GM21390 (cell line): ENCODE measurements at regions not wholly inside any gene's neighbourhood (a gene's known extent, or its start where the extent isn't known, plus 50 kb on each side); places are given as distances from the start of the nearest gene placed in this dataset.
"Not testable (repeated sequence)": the region's sequence is repeated elsewhere in the genome, so short reads cannot be mapped to it uniquely, and the experiment has no call there.

ENCODE experiments used
- ATAC-seq: cut with Tn5 transposase; IDR thresholded peaks from one replicate; pipeline ENCODE4 v1.9.1; 2021; ENCODE audit not compliant: unreplicated experiment

DNA sequence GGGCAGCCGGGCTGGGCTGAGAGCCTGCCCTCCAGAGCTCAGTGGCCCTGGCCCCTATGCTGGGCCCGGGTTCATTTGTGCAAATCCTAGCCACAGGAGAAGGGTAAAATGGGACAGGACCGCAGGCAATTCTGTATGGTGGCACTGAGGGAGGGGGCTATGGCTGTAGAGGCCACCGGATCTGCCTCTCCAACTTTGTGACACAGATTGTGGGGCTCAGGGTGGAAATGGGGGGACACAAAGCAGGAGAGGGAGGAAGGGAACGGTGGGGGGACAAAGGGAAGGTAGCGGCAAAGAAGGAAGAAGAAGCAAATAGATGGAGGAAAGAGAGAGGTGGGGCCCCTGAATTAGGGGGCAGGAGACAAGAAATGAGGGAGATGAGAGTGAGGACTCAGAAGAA, 201.1 kb downstream of the SMAD2 start:
- ATAC-seq, result no peak

DNA sequence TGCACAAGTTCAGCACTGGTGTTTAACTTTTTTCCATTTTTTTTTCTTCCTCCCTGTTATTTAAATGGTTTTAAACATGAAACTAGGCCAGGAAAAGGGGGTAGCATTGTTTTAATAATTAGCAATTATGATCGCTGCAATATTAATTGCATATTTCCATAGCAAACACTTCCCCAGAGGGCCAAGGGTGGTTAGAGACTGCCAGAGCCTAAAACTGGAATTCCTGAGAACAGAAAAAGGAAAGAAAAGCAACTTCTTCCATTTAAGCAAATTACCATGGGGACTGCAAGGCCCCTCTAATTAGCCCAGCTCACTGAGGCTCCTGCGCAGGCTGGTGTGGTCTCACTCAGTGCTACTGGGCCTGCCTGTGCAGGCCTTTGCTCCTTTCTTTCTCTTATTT, 201.5 kb downstream of the SMAD2 start:
- ATAC-seq, result no peak

DNA sequence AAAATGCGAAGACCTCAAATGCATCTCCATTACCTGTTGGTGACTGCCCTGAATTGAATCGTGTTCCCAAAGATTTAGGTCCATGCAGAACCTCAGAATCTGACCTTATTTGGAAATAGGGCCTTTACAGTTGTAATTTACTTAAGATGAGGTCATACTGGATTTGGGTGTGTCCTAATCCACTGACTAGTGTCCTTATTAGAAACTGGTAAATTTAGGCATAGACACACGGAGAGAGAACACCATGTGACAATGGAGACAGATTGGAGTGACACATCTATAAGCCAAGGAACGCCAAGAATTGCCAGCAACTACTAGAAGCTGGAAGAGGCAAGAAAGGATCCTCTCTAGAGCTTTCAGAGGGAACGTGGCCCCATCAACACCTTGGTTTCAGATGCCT, 203.1 kb downstream of the SMAD2 start:
- ATAC-seq, result no peak

DNA sequence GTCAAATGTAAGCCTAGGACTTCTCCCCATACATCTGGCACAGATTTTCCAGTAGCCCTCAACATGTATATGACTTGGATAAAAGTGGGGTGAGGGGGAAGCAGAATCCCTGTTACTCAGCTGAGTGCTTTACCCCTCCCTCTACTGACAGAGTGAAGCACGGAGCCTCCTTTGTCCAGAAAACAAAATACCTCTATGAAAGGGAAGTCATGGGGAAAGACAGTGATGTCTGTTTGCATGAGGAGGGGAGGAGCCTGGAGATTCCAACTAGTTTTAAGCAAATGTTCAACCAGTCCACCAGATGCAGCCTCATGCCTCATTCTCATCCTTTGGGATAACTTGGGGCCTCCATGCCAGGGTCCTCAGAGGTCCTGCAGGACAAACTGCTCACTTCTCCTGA, 203.9 kb downstream of the SMAD2 start:
- no peak for ATAC-seq

DNA sequence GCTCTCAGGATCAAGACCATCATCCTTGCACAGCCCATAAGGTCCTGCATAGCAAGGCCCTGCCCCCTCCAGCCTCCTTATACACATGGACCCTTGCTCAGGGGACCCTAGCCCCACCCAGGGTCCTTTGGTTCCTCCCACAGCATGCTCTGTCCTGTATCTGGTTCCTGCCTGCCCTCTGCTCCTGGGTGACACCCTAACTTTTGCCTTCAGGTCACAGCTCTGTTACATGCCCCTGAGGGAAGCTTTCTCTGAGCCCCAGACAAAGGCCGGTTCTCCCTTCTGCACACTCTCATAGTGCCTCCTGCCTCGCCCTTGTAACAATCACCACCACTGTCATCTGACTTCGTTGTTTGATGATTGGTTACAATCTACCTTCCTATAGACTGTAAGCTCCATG, 204.8 kb downstream of the SMAD2 start:
- no peak for ATAC-seq

DNA sequence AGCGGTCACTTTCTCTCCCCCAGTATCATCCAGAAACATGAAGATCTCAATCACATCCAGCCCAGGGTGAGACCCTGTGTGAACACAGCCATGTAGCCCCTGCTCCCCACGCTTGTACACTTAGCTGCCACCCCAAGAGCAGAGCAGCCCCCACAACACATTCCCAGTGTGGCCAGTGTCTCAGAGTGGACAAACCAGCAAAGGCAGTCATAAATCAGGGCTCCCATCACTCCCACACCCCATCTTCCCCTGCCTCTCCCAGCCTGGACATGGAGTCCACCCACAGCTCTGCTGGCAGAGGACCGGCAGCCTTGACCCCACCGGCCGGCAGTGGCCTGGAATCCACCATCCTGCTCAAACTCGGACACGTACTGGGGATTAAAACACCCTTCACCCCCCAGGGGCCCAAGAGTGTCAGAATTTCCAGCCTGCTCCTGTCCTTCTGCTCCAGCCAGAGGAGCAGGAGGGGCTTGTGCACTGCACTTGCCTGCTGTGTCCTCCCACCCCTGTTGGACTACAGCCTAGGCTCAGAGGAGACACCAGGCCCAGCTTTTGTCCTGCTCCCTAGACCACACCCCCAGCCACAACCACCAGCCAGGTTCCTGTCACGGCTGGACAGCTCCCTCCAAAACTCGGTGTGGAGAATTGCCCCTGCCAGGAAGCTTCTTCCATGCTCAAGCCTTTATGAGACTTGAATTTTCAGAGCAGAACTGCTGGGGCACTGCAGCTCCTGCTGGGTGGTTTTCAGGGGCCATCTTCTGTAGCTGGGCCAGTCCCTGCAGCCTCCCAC, 206.1 kb downstream of the SMAD2 start:
- no peak for ATAC-seq

DNA sequence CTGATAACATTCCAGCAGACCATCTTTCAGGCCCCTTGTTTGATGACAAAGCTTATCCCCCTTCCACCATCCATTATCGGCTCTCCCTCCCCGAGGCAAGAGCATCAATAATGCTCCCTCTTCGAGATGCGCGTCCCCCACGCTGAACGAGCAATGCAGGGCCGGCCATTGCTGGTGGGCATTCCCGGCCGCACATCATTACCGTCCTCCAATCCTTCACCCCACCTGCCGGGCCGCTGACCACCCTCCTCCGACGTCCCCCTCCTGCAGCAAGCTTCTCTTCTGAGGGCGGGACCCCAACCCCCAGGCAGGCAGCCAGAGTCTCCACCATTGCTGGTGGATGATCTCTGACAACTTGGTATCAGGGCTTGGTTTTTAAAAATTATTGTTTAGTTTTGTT, 208.6 kb downstream of the SMAD2 start:
- ATAC-seq, result no peak

DNA sequence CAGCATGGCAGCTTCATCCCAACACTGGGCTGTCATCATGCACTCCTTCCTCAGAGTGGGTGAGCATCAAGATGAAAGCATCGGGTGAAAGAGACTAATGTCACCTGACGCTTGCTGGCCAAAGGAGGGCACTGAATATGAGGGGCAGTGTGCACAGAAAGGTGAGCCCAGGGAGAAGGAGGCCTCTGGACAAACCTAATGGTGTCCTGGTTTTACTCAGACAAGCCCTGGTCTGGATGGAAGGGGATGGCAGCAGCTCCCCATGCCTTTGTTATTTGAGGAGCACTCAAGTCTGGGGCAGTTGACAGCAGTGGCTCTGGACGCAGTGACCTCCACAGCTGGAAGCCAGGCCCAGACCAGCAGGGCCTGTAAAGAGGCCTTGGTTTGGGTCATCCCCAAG, 209.7 kb downstream of the SMAD2 start:
- ATAC-seq, result no peak

DNA sequence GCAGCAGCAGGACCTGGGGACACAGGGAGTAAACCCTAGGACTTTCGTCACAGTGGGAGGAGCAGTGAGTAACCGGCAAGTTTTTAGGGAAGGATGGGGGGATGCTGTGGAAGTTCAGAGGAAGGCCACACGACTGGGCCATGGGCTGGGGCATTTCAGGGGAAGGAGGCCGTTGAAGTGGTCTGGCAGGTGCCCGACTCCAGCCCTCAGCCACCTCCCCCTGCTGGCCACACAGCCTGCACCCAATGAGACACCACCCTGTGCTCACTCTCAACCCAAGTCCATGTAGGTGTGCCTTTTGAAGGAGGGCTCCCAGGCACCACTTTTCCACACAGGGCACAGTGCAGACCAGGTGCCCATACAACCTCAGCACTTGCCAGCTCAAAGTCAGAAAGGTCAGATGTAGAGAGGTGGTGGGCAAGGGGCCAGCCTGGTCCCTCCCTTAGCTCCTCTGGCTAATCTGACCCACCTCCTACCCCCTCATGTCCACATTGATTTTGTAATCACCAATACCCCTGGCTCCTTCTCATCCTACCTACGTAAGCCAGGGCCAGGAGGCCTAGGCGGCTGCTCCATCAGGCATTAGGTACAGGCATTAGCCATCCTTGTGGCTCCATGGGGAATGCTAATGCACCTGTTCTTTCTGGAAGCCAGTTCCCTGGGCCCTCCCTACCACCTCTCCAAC, 211.2 kb downstream of the SMAD2 start:
- no peak for ATAC-seq

DNA sequence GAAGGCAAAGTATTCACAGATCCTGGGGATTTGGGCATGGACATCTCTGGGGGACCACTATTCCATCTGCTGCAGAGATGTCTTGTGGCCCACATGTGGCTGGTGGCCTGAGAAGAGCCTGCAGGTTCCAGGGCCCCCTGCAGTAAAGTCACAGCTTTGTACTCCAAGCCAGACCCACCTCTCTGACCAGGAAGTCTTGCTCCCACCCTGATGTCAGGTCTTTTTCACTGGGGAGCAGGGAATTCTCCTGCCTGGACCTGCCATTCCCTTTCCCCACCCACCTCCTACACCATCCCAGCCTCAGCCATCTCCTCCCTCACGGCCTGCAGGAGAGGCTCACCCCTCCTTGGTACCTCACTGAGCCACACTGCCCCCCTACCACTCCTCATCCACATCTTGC, 211.8 kb downstream of the SMAD2 start:
- ATAC-seq, result no peak

DNA sequence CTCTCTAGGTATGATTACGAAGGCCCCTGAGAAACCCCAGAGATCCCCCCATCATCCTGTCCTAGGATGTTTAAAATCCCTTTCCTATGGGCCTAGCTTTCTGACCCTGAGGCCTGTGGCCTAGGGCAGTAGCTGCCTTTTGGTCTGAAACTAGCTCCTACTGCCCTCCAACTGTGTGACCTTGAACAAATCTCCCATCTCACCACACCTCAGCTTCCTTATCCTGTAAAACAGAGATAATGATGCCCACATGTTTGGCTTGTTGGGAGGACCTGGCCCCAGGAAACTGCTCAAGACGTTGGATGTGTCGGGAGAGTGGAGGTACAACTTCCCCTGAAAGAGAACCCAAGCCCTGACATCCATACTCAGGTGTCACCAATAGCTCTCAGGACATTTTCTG, 213.2 kb downstream of the SMAD2 start:
- ATAC-seq, result no peak

DNA sequence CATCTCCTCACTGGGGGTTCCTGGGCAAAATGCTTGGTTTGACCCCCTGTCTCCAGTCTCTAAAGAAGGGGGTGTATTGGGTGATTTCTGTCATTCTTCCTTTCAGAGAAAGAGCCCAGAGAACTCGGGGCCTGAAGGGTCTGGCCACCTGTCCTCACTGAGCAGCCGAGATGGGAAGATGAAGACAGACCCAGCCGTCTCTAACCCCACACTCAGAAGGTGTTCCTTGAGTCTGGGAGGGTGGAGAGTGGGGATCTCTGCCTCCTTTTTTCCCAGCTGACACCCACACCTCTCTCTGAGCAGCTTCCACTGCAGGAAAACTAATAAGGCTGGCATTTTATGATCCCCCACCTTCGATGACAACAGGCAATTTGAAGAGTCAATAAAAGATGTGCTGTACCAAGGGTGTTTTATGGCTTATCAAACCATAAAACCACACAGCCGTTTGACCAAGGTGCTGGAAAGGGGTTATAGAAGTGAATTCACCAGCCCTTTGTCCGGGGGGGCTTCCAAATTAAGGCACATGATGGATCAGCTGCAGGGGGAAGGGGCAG, 213.8 kb downstream of the SMAD2 start:
- ATAC-seq, result no peak

DNA sequence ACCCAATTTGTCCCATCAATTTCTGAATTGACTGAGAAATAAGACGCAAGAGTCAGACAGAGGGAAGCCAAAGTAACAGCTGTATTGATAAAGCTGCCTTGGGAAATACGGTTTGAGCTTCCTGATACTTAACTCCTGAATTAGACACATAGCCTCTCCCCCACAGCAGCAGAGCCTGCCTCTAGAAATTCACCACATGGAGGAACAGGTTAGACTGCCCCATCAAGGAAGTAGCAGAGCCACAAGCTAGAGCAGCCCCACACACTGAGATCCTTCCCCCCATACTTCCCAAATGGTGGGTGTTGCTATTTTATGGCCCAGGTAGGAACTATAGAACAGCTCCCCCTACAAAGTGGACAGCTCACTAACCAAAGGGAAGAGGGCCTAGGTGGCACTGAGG, 220.0 kb downstream of the SMAD2 start:
- no peak for ATAC-seq

DNA sequence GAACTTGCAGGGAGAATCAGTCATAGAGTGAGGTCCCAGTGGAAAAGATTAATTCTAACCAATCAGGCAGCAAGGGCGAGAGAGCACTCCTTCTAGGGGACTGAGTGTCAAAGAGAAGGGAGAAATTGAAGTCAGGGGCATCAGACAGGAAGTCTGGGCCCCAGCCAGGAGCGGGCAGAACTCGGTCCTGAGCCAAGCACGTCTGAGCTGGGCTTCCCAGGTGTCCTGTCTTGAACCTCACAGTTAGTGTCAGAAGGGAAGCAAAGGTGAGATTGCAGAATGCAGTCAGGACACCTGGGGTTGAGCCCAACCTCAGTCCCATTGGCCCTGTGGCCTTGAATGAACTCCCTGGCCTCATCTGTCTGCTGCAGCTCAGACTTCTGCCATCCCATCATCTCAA, 220.9 kb downstream of the SMAD2 start:
- ATAC-seq, result no peak

DNA sequence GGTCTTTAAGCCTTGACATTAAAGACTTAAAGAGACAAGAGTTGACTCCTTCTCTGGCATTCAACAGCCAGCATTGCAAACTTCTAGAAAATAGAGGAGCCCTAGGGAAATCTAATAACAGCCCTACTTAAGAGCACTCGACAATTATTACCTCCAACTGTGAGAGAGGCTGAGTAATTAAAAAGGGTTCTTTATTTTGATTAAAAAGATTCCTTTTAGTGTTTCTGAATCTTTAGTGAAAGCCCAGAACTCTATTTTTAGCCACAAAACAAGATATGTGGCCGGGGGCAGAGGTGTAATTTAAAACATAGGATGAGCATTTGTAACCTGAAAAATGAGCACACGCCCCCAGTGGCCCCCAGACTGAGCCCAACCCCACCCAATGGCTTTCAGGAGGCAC, 222.3 kb downstream of the SMAD2 start:
- no peak for ATAC-seq

DNA sequence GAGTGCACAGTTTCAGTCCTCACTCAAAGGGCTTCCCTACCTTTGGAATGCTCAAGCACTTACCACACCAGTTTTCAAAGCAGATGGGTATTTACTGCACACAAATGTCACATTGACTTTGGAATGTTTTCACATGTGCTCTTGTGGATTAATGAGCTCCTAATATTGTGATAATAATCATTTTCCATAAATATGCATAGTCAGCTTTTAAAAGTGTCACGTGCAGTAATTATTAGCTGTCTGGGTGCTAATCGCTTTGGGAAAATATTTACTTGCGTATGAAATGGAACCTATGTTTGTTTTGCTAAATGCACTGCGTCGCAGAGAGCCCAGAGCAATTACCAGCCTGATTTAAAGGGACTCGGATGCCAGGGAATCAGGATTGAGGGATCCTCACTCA, 229.3 kb downstream of the SMAD2 start:
- ATAC-seq, result no peak

DNA sequence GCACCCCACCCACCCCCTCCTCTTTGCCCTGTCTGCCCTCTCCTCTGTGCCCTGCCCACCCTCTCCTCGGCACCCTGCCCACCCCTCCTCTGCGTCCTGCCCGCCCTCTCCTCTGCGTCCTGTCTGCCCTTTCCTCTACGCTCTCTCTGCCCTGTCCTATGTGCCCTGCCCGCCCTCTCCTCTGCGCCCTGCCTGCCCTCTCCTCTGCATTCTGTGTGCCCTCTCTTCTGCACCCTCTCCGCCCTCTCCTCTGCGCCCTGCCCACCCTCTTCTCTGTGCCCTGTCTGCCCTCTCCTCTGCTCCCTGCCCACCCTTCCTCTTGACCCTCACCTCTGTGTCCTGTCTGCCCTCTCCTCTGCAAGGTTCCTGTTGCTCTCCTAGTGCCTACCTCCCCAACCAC, 233.6 kb downstream of the SMAD2 start:
- ATAC-seq, result no peak

DNA sequence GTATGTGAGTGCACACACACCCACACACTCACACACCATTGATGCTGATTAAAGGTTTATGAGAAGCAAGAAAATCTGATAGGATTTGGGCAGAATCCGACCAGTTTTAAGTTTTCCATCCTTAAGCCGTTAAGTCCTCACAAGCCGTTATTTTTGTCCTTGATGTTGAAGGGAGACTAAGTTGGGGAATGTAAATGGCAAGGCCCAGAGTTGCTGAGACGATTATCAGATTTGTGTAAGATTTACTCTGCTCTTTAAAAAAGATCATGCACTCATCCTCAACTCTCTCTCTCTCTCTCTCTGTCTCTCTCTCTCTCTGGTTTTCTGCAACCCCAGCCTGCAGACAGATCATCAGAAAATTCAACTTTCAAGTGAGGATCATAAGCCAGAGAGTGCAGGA, 238.8 kb downstream of the SMAD2 start:
- ATAC-seq, result no peak

DNA sequence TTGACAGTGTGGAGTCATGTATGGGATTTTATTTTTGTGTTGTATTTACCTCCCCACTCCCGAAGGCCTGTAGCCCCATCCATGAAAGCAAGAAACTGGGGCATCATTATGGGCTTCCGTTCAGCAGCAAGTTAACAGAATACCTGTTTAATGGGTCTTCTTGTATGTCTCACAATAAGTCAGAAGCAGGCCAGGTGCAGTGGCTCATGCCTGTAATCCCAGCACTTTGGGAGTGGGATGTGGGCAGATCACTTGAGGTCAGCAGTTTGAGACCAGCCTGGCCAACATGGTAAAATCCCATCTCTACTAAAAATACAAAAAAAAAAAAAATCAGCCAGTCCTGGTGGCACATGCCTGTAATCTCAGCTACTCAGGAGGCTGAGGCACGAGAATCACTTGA, 239.7 kb downstream of the SMAD2 start:
- ATAC-seq, result not testable (repeated sequence)

DNA sequence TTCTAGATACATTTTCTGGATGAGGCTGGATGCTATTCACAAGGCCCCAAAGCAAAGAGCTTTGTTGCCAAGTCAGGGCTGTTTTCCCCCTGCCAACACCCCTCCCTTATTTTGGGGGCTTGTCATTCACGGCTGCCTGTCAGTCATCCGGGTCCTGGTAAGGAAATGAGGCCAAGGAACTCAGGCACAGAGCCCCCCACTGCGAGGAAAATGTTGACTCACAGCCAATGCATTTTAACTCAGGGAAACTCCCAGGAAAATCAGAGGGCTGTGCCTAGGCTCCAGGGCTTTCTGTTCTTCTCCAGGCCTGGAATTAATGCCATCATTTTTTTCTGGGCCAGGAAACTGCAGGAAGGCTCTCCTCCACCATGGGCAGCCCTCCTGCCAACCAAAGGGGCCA, 241.1 kb downstream of the SMAD2 start:
- no peak for ATAC-seq

DNA sequence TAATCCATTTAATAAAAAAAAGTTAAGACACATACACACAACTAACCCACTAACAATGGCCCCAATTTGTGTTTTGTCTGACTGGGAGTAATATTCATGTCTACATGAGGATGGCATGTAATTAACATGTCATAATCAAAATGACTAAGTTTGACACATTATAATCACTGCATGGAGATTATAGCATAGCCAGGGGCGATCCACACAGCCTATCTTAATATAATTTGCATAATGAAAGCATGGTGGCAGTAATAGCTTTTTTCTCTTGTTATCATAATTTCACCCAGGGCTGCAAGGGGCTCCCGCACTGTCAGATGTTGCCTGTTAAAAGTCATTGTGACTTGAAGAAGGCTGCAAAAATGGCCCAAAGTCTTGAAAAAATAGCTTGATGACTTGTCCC, 243.7 kb downstream of the SMAD2 start:
- ATAC-seq, result no peak

DNA sequence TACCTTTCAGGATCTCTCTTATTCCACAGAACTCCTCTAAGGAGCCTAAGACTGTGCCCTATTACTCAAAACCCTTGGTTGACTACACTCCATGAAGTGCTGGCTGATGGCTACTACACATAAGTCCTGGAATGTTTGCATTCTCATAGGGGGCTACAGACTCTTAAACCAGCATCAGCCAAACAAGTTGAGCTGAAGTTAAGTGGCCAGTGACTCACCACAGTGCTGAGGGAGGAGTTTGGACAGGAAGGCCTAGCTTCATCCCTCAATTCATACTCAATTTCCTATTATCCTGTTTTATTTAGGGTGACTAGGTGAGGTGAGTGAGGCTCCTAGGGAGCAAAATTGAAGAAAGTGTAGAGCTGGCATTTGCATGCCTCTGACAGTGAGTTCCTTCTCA, 246.7 kb downstream of the SMAD2 start:
- ATAC-seq, result no peak

DNA sequence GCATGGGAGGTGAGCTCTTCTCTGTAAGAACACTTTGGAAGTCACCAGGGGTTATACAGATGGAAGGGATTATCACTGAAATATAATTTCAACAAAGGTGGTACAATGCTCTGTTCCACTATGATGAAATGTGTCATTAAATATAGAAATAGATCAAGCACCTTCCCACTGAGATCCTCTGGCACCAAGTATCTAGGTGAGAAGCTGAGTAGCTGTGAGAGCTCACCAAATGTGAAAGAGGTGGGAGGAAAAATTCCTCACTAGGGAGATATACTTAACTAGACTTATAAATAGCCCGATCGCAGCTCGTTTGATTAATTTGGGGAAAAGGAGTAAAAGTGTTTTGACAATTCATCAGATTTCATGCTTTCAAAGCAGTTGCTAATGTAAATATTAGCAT, 247.6 kb downstream of the SMAD2 start:
- no peak for ATAC-seq
